Cerebellar nuclear complex (tissue), 1 donor: ENCODE measurements at regions not wholly inside any gene's neighbourhood (a gene's known extent, or its start where the extent isn't known, plus 50 kb on each side); places are given as distances from the start of the nearest gene placed in this dataset.
"Not testable (repeated sequence)": the region's sequence is repeated elsewhere in the genome, so short reads cannot be mapped to it uniquely, and the experiment has no call there.

Source experiments
- DNase-seq, 2 experiments: peaks; one replicate each; lab custom pipeline; 2025; lab: John Stamatoyannopoulos, UW

GRCh38 chr2:185988907-185989306 is 250.3 kb downstream of the FSIP2 start:
- not testable (repeated sequence) for DNase-seq

GRCh38 chr2:185990861-185991525 is 252.4 kb downstream of the FSIP2 start:
- no peak for DNase-seq

GRCh38 chr2:185998562-185999070 is 260.0 kb downstream of the FSIP2 start:
- DNase-seq: no peak

GRCh38 chr2:186009341-186009740 is 270.7 kb downstream of the FSIP2 start:
- no peak for DNase-seq

- DNase-seq: no peak
Measured at GRCh38 chr2:186017278-186017677, 278.7 kb downstream of the FSIP2 start.

GRCh38 chr2:186024921-186025320 is 286.3 kb downstream of the FSIP2 start:
- no peak for DNase-seq

- DNase-seq: no peak
Measured at GRCh38 chr2:186027922-186028321, 289.3 kb downstream of the FSIP2 start.

GRCh38 chr2:186031229-186031628 is 292.6 kb downstream of the FSIP2 start:
- no peak for DNase-seq

- DNase-seq: no peak
Measured at GRCh38 chr2:186032102-186032738, 293.6 kb downstream of the FSIP2 start.

- DNase-seq: no peak
Measured at GRCh38 chr2:186032930-186033329, 294.3 kb downstream of the FSIP2 start.

GRCh38 chr2:186033541-186033940 is 294.9 kb downstream of the FSIP2 start:
- no peak for DNase-seq

GRCh38 chr2:186036862-186037449 is 298.4 kb downstream of the FSIP2 start:
- DNase-seq: no peak

GRCh38 chr2:186042207-186043028 is 303.8 kb downstream of the FSIP2 start:
- no peak for DNase-seq

- DNase-seq: no peak
Measured at GRCh38 chr2:186044761-186045160, 306.2 kb downstream of the FSIP2 start.

- no peak for DNase-seq
Measured at GRCh38 chr2:186052930-186053329, 314.3 kb downstream of the FSIP2 start.

GRCh38 chr2:186058614-186059013 is 320.0 kb downstream of the FSIP2 start:
- DNase-seq: no peak

- no peak for DNase-seq
Measured at GRCh38 chr2:186059096-186059495, 320.5 kb downstream of the FSIP2 start.

GRCh38 chr2:186060744-186061440 is 322.3 kb downstream of the FSIP2 start:
- DNase-seq: no peak

- no peak for DNase-seq
Measured at GRCh38 chr2:186064507-186064906, 325.9 kb downstream of the FSIP2 start.

- DNase-seq: no peak
Measured at GRCh38 chr2:186065491-186065890, 326.9 kb downstream of the FSIP2 start.

GRCh38 chr2:186068139-186068801 is 329.7 kb downstream of the FSIP2 start:
- DNase-seq: no peak
